HG02885 (cell line): ENCODE measurements at regions not wholly inside any gene's neighbourhood (a gene's known extent, or its start where the extent isn't known, plus 50 kb on each side); places are given as distances from the start of the nearest gene placed in this dataset.

Experiments used
- ATAC-seq: cut with Tn5 transposase; IDR thresholded peaks from one replicate; pipeline ENCODE4 v1.9.1; 2021; ENCODE audit warnings: mild to moderate bottlenecking; ENCODE audit not compliant: unreplicated experiment, poor library complexity

GRCh38 chr7:32155712-32156111 lies 85.5 kb upstream of the PDE1C start:
- ATAC-seq: no peak

- ATAC-seq: no peak
Measured at GRCh38 chr7:32154797-32155196, 84.6 kb upstream of the PDE1C start.

GRCh38 chr7:32153006-32153405 lies 82.8 kb upstream of the PDE1C start:
- ATAC-seq: no peak

GRCh38 chr7:32152576-32152975 lies 82.4 kb upstream of the PDE1C start:
- ATAC-seq: no peak

GRCh38 chr7:32150589-32150988 lies 80.4 kb upstream of the PDE1C start:
- no peak for ATAC-seq

- no peak for ATAC-seq
Measured at GRCh38 chr7:32150039-32150438, 79.8 kb upstream of the PDE1C start.

- no peak for ATAC-seq
Measured at GRCh38 chr7:32147546-32148268, 77.5 kb upstream of the PDE1C start.

- ATAC-seq: no peak
Measured at GRCh38 chr7:32145911-32146310, 75.7 kb upstream of the PDE1C start.

- ATAC-seq: no peak
Measured at GRCh38 chr7:32144676-32145075, 74.5 kb upstream of the PDE1C start.

GRCh38 chr7:32143301-32143700 lies 73.1 kb upstream of the PDE1C start:
- no peak for ATAC-seq

GRCh38 chr7:32142649-32143048 lies 72.4 kb upstream of the PDE1C start:
- ATAC-seq: no peak

- ATAC-seq: no peak
Measured at GRCh38 chr7:32140210-32140939, 70.2 kb upstream of the PDE1C start.

GRCh38 chr7:32137059-32137458 lies 66.9 kb upstream of the PDE1C start:
- ATAC-seq: no peak

GRCh38 chr7:32131091-32131490 lies 60.9 kb upstream of the PDE1C start:
- ATAC-seq: no peak

GRCh38 chr7:32126843-32127242 lies 56.6 kb upstream of the PDE1C start:
- no peak for ATAC-seq
